AG09319 (cell line): ENCODE measurements at regions not wholly inside any gene's neighbourhood (a gene's known extent, or its start where the extent isn't known, plus 50 kb on each side); places are given as distances from the start of the nearest gene placed in this dataset.

Source experiments
- DNase-seq: peaks from one replicate; pipeline ENCODE4 v3.0.0-alpha.2; 2010; ENCODE audit warnings: low read depth; ENCODE audit errors: extremely low read depth
- TF ChIP-seq, protein P1 (sequence below): IDR thresholded peaks from 2 replicates; pipeline ENCODE4 v1.5.1; 2011; ENCODE audit warnings: low read depth, mild to moderate bottlenecking, inconsistent platforms, low read length, moderate library complexity

DNA sequence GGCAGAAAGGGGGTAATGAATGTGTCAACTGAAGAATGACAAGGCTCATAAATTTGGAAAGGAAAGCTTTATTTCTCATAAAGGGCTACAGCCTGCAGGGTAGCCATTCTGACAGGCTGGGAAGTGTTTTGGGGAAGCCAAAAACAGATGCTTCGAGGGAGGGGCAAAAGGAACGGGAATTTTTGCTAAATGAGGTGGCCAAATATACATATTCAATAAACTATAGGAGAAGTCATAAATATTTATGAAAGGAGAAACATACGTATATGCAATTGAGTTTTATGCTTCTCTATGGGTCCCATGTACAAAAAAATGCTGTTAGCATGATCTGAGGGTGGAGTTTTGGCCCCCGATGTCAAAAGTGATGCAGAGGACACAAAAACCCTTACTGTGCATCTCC, 180.7 kb downstream of the FNDC1 start:
- DNase-seq = no peak

DNA sequence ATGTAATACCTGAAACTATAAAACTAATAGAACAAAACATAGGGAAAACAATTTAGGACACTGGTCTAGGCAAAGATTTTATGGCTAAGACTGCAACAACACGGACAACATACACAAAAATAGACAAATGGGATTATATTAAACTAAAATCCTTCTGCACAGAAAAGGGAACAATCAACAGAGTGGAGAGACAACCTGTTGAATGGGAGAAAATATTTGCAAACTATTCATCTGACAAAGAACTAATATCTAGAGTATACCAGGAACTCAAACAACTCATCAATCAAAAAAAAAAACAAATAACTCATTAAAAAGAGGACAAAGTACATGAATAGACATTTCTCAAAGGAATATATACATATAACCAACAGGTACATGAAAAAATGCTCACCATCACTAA, 174.5 kb downstream of the FNDC1 start:
- no peak for DNase-seq
- TF ChIP-seq, protein P1, sequence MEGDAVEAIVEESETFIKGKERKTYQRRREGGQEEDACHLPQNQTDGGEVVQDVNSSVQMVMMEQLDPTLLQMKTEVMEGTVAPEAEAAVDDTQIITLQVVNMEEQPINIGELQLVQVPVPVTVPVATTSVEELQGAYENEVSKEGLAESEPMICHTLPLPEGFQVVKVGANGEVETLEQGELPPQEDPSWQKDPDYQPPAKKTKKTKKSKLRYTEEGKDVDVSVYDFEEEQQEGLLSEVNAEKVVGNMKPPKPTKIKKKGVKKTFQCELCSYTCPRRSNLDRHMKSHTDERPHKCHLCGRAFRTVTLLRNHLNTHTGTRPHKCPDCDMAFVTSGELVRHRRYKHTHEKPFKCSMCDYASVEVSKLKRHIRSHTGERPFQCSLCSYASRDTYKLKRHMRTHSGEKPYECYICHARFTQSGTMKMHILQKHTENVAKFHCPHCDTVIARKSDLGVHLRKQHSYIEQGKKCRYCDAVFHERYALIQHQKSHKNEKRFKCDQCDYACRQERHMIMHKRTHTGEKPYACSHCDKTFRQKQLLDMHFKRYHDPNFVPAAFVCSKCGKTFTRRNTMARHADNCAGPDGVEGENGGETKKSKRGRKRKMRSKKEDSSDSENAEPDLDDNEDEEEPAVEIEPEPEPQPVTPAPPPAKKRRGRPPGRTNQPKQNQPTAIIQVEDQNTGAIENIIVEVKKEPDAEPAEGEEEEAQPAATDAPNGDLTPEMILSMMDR = no peak

More for the DNA sequence above, 180.7 kb downstream of the FNDC1 start:
- TF ChIP-seq, protein P1 = no peak

DNA sequence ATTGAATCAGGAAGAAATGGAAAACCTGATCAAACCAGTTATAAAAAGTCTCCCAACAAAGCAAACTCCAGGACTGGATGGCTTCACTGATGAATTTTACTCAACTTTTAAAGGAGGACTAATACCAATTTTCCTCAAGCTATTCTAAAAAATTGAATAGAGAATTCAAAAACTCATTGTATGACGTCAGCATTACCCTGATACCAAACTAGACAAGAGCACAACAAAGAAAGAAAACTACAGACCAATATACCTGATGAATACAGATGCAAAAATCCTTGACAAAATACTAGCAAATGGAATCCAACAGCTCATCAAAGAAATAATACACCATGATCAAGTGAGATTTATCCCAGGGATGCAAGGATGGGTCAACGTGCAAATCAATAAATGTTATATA, 172.9 kb downstream of the FNDC1 start:
- TF ChIP-seq, protein P1 = no peak
- DNase-seq = no peak

DNA sequence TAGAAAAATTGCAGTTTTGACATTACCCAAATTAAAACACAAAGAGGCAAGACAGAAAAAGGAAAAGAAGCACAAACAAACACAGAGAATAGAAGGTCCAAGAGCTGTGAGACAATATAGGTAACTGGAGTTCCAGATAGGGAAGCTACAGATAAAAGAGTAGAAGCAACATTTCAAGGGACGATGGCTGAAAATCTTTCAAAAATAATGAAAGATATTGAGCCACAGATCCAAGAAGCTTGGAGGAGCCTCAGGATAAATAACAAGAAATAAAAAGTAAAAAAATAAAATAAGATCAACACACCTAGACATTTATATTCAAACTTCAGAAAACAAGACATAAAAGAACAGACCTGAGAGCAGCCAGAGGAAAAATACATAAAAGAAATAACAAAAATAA, 164.9 kb downstream of the FNDC1 start:
- TF ChIP-seq, protein P1 = no peak
- DNase-seq = no peak

DNA sequence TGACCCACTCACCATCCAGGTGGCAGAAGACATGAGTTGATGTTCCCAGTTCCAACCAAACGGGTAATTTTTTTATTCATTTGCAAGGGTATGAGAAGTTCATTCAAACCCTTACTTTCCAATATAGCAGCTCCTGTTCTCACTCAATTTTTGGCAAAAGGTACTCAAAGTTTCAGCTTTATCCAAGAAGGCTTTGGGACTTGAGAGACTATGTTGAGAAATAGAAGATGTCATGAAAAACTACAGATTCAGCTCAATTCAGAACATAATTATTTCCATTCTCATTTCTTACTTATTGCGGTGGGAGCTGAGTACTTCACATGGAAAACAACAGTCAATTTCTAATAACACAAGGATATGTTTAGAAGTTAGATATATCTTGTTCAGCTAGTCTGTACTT, 162.3 kb downstream of the FNDC1 start:
- DNase-seq = no peak
- TF ChIP-seq, protein P1 = no peak

DNA sequence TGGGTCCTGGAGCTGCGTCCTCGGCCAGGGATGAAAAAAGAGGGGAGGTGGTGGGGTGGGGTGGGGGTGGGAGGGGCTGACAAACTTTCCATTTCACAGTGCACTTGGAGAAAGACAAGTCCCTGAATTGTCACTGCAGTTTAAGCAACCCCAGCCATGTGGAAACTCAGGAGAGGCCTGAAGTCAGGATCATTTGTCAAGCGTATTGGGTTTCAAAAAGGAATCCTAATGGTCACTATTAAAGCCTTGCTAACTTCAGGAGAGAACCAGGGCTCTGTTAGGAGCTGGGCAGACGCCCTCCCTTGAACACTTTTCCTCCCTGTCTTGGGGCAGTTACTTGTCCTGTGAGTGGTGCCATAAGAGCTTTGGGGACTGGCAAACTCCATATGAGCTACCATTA, 159.9 kb downstream of the FNDC1 start:
- no peak for DNase-seq

DNA sequence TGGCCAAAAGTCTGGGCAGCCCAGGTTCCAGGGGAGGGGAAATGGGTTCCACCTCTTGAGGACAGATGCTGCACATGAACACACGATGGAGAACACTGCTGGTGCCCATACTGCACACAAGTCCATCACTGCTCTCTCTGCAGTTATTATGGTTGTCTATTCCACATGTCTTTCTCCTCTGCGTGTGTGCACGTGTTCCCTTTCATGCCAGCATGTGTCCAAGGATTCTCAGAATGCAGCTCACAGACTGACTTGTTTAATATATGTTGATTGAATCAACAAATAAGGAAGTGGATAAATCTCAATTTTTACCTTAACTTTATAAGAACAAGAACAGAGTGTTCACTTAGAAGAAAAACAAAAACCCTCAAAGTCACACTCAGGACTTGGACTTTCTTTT, 158.9 kb downstream of the FNDC1 start:
- TF ChIP-seq, protein P1 = no peak
- no peak for DNase-seq

More for the DNA sequence above, 159.9 kb downstream of the FNDC1 start:
- TF ChIP-seq, protein P1 = no peak

DNA sequence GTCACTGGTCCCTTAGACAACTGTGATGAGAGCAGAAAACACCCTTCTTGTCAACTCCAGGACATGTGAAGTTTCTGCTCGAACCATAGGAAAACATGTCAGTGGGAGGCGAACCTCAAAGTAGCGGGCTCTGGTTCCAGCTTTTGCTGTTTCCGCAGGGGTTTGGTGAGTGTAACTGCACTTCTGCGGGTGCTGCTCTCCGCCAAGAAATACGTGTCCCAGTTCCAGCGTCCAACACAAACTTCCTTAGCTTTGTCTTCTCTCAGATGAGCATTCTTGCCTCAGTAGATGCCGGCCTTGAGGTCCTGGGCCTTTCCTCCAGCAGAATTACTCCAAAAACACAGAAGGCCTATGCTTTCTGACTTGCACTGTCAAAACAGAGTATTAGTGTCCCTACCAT, 156.3 kb downstream of the FNDC1 start:
- TF ChIP-seq, protein P1 = no peak
- no peak for DNase-seq
